ENCODE measurements at regions not wholly inside any gene's neighbourhood (a gene's known extent, or its start where the extent isn't known, plus 50 kb on each side); places are given as distances from the start of the nearest gene placed in this dataset.
"Not testable (repeated sequence)": the region's sequence is repeated elsewhere in the genome, so short reads cannot be mapped to it uniquely, and the experiment has no call there.

DNA sequence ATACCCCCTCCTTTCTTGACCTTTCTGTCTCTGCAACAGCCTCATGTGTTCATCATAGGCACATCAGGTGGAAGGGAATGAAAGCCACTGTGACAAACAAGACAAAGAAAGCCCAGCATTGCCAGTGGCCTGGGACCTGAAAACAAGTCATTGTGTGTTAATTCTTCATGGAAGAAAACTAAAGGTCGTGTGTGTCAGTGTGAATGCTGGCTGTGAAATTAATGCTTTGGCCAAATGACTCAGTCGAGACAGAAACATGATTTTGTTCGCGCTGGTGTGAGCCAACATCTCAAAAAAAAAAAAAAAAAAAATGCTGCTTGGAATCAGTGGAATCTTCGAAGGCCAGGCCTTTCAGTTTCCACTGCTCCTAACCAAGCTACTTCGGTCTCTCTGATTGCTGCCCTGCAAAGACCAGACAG, 386.5 kb upstream of the PROK2 start:
- no peak for DNase-seq (ENCODE audit: insufficient read length)
- no peak for FAIRE-seq
- TF ChIP-seq POLR2A (IDR thresholded peaks at IDR 0.05; ENCODE audit: low read depth, low read length) (no peak), TAF1 (IDR thresholded peaks at IDR 0.05; ENCODE audit: borderline replicate concordance, low read depth, low read length) (no peak), POLR2AphosphoS5 (IDR thresholded peaks at IDR 0.05; ENCODE audit: low read depth, low read length) (no peak)

DNA sequence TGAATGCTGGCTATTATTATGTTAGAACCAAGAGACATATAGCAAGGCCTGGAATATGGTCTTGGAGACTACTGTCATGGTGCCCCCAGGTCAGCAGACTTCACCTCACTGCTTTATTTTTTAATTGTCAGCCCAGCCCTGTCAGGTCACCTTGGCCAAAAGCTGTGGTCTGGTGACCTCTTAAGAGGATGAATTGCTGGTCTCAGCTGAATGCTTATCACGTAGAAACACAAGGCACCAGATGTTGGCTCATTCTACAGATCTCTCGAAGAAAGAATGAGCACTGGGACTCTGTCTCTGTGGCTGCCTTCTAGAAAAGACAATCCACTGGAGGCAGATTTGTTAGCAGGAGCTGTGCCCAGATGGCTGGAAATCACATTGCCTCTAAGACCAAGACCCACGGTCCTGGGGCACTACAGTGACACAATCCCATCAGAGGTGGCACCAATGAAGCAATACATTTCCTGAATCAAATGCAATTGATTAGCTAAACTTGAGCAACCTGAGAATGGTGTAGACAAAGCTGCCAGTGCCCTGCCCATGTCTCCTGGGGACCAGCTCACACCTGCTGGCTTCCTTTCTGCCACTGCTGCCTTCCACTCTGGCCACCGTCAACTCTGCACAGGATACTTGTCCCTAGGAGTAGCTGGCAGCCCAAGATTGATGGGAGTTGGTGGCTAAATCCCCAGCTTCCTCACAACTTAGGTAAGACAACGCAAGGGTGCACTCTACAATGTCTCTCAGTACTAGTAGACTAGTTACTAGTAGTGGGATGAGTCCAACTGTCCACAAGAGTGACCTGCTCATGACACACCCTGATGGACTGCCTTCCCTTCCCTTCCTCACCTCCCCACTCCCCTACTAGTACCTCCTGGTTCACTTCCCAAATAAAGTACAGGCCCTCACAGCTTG, 384.9 kb upstream of the PROK2 start:
- TF ChIP-seq POLR2AphosphoS5 (IDR thresholded peaks at IDR 0.05; ENCODE audit: low read depth, low read length), result no peak
- no peak for TF ChIP-seq TAF1 (IDR thresholded peaks at IDR 0.05; ENCODE audit: borderline replicate concordance, low read depth, low read length)
- no peak for TF ChIP-seq POLR2A (IDR thresholded peaks at IDR 0.05; ENCODE audit: low read depth, low read length)
- FAIRE-seq, result no peak
- DNase-seq (ENCODE audit: insufficient read length), result no peak

DNA sequence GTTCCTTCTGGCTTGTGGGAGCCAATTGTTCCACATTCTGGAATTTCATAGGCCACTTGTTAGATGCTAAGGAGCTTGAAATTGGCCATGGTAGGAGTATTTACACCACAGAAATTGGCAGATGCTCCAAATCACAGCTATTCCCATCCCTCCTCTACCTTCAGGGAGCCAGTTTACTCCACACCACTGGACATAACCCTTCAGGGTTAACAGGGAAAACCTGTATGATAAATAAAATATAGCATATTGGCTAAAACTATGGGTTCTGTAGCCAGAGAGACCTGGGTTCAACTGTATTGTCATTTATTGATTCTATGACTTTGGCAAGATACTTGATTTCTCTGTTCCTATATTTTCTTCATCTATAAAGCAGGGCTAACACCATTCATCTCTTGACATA, 384.2 kb upstream of the PROK2 start:
- FAIRE-seq, result peak; percentile 66
- TF ChIP-seq TAF1 (IDR thresholded peaks at IDR 0.05; ENCODE audit: borderline replicate concordance, low read depth, low read length) (no peak), POLR2AphosphoS5 (IDR thresholded peaks at IDR 0.05; ENCODE audit: low read depth, low read length) (no peak), POLR2A (IDR thresholded peaks at IDR 0.05; ENCODE audit: low read depth, low read length) (no peak)
- DNase-seq (ENCODE audit: insufficient read length), result no peak

DNA sequence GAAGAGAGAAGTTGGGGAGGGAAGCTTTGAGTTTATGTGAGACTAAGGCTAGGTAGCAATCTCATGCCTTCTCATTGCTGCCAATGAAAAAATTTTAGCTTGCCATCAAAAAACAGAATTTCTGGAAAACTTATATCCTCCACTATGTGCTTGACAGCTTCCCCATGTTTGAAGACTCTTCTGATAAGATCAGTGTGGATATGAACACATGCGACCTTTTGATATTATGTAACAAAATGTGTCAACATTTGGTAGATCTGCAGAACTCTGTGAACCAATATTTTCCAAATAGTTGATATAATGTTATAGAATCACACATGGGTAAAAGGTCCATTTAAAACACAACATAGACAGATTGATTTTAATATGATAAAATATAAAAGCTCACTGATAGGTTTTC, 380.9 kb upstream of the PROK2 start:
- TF ChIP-seq POLR2A (IDR thresholded peaks at IDR 0.05; ENCODE audit: low read depth, low read length) (no peak), POLR2AphosphoS5 (IDR thresholded peaks at IDR 0.05; ENCODE audit: low read depth, low read length) (no peak), TAF1 (IDR thresholded peaks at IDR 0.05; ENCODE audit: borderline replicate concordance, low read depth, low read length) (no peak)
- no peak for FAIRE-seq
- DNase-seq (ENCODE audit: insufficient read length), result no peak

DNA sequence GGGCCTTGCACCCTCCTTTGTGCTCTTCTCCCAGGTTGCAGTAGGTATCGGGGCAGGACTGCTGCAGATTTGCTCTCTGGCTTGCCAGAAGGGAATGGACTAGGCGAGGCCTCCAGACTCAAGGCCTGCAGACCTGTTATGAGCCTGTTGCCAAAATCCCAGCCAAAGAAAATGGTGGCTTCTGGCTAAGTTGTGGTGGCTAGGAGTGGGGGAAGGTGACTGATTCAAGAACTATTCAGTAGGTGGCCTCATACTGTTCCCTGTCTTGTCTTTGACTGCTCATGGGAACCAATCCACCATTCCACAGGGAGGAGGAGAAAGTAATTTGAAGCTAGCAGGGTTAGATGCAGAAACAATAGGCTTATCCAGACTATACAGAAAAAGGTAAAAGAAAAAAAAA, 380.4 kb upstream of the PROK2 start:
- no peak for TF ChIP-seq TAF1 (IDR thresholded peaks at IDR 0.05; ENCODE audit: borderline replicate concordance, low read depth, low read length)
- no peak for DNase-seq (ENCODE audit: insufficient read length)
- no peak for FAIRE-seq

DNA sequence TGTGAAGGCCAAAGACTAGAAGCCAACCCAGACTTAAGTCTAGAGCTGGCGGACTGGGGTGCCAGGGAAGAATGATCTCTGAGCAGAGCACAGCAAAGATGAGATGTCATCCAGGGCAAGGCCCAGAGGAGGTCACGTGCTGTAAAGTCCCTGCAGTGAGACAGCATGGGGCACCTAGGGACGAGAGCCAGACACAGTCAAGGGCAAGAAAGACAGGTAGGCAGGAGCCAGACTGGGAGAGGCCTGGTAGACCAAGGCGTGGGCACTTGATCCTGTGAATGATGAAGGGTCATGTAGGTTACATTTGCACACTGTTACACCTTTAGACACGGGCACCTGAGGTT, 379.7 kb upstream of the PROK2 start:
- FAIRE-seq (no peak), DNase-seq (ENCODE audit: insufficient read length) (peak; percentile 42)
- TF ChIP-seq TAF1 (IDR thresholded peaks at IDR 0.05; ENCODE audit: borderline replicate concordance, low read depth, low read length) (no peak), POLR2AphosphoS5 (IDR thresholded peaks at IDR 0.05; ENCODE audit: low read depth, low read length) (no peak), POLR2A (IDR thresholded peaks at IDR 0.05; ENCODE audit: low read depth, low read length) (no peak)

DNA sequence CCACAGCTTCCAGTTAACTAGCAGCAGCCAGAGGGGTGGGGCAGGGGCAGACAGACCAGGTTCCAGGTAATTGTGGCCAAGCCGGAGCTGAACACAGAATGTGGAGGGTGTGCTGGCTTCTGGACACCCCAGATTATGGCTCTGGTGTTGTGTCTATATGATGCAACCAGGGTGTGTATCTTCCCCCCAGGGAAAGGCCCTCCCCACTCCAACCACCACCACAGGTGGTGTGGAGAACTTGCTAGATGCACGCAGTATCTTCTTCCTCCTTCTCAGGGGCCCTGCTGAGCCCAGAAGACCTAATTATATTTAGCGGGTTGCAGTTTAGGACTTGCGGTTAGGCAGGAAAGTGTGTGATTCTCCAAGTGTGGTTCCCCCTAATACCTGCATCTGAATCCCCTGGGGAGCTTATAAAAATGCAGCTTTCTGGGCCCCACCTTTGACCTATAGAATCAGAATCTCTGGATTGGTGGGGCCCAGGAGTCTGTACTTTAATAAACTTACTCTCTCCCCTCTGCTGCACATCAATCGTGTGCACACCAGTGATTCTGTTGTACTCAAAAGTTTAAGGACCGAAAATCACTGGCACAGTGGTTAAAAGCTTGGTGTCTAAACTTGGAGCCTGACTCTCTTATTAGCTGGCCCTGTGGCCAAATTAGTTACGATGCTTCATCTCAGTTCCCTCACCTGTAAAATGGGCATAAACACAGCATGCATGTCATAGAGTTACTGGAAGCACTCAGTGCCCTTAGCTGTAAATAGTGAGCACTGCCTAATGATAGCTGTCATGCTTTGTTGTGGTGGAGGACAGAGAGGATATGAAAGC, 379.1 kb upstream of the PROK2 start:
- peak; percentile 57; the same call in 1 of the 2 replicates for TF ChIP-seq POLR2A (IDR thresholded peaks at IDR 0.05; ENCODE audit: low read depth, low read length)
- peak; percentile 22; the same call in 1 of the 2 replicates for TF ChIP-seq TAF1 (IDR thresholded peaks at IDR 0.05; ENCODE audit: borderline replicate concordance, low read depth, low read length)
- TF ChIP-seq POLR2AphosphoS5 (IDR thresholded peaks at IDR 0.05; ENCODE audit: low read depth, low read length), result peak; percentile 28; the same call in 1 of the 2 replicates
- DNase-seq (ENCODE audit: insufficient read length) (peak; percentile 66), FAIRE-seq (peak; percentile 98)

GRCh38 chr3:72162649-72163184, 377.8 kb upstream of the PROK2 start:
- TF ChIP-seq TAF1 (IDR thresholded peaks at IDR 0.05; ENCODE audit: borderline replicate concordance, low read depth, low read length), result no peak
- DNase-seq (ENCODE audit: insufficient read length) (no peak), FAIRE-seq (no peak)

DNA sequence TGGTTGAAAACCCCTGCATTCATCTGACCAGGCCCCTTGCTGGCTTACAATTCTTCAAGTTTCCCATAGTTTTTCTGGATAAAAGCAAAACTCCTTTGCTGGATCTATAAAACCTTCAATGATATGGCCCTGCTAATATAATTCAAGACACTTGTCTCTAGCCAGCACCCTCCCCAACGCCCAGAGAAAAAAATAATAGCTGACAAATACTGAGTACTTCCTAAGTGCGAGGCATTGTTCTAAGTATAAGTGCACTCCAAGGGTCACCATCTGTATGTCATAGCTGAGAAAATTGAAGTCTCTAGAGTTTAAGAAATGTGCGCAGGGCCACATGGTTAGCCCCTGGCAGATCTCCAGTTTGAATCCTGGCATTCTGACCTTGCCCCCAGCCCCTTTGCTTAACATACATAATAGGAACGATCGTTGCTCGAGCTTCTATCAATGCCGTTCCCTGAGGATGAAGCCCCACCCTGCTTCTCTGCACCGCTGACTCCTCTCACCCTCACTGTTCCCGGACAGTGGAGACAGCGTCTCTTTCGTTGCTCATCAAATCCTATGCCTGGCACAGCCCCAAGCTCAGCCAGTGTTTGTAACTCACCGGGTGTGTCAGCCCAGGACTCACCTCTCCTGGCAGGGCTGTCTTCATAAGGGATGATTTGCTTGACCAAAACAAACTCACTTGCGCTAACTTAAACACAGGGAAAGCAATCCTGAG, 377.1 kb upstream of the PROK2 start:
- peak; percentile 38 for FAIRE-seq
- TF ChIP-seq POLR2A (IDR thresholded peaks at IDR 0.05; ENCODE audit: low read depth, low read length), result no peak
- no peak for DNase-seq (ENCODE audit: insufficient read length)

DNA sequence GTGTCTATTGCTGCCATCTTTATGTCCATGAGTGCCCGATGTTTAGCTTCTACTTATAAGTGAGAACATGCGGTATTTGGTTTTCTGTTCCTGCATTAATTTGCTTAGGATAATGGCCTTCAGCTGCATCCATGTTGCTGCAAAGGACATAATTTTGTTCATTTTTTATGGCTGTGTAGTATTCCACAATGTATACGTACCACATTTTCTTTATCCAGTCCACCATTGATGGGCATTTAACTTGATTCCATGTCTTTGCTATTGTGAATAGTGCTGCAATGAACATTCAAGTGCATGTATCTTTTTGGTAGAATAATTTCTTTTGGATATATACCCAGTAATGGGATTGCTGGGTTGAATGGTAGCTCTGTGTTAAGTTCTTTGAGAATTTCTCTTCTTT, 376.3 kb upstream of the PROK2 start:
- FAIRE-seq, result peak; percentile 40
- not testable (repeated sequence) for DNase-seq (ENCODE audit: insufficient read length)

GRCh38 chr3:72160351-72160750, 375.4 kb upstream of the PROK2 start:
- FAIRE-seq (no peak), DNase-seq (ENCODE audit: insufficient read length) (no peak)
- TF ChIP-seq POLR2AphosphoS5 (IDR thresholded peaks at IDR 0.05; ENCODE audit: low read depth, low read length), result no peak
- no peak for TF ChIP-seq TAF1 (IDR thresholded peaks at IDR 0.05; ENCODE audit: borderline replicate concordance, low read depth, low read length)
- no peak for TF ChIP-seq POLR2A (IDR thresholded peaks at IDR 0.05; ENCODE audit: low read depth, low read length)
